ENCODE measurements at regions not wholly inside any gene's neighbourhood (a gene's known extent, or its start where the extent isn't known, plus 50 kb on each side); places are given as distances from the start of the nearest gene placed in this dataset.
"Not testable (repeated sequence)": the region's sequence is repeated elsewhere in the genome, so short reads cannot be mapped to it uniquely, and the experiment has no call there.

DNA sequence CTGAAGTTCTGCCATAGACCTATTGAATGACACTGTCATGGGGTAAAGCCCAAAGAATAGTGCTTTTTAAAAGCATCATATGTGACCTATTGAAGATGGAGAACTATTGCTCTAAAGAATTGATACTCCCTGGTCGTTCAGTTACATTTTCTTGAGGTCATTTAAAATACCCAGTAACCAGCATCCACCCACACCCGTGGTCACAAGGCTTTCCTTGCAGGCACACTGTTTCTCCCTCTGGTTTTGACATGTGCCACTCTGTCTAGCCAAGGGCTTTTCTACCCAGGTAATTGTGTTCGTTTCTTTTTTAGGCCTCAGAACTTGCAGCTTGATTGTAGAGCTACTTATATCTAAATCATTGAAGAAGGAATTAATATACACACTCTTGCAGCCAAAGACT is 68.3 kb upstream of the LYZL2 start:
- no peak for DNase-seq (ENCODE audit: low read depth)

DNA sequence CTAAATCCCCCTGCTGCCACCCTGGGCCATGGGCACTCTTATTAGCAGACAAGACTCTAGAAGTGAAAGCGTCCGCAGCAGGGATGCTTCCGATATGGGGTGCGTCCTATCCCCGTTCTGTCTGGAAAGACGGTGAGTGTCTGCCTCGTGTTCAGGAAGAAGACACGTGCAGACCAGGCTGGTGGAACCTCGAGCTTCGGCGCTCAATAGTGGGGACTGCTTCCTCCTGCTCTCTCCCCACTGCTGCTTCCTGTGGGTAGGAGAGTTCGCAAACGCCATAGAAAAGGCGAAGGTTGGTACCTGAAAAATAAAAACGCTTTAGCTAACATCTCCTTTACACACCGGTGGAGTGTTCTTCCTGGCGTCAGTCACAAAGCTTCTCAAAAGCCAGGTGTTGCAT is 67.7 kb upstream of the LYZL2 start:
- DNase-seq (ENCODE audit: low read depth), result not testable (repeated sequence)

DNA sequence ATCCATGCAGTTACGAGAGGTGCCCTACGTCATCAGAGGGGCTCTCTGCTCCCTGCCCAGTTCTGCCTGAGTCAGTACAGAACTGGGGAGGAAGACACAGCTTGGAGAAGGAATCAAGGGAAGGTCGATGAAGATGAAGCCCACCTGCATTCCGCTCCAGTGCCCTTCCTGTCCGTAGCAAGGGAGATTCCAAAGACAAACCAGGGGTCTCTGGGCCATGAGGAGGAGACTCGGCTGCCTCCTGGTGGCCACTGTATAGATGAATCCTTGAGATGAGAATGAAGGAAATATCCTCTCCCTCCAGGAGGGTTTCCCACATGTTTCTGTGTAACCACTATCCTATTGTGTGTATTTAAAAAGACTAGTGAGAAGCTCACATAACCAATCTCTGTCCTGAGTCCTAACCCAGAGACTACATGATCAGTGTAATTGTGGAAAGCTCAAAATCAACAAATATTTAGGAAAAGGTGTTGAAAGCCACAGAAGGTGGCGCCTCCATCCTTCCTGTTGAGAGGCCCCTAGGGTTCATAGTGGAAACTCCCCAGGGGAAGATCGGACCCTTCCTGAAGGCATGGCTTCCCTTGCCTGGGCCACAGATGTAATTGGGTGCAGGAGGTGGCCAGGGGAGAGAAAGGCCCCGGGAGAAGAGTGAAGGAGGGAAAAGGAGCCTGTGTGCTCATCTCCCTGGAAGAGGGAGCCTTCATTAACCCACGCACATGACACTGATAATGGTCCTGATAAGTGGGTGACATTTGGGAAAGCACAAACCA is 67.0 kb upstream of the LYZL2 start:
- not testable (repeated sequence) for DNase-seq (ENCODE audit: low read depth)

DNA sequence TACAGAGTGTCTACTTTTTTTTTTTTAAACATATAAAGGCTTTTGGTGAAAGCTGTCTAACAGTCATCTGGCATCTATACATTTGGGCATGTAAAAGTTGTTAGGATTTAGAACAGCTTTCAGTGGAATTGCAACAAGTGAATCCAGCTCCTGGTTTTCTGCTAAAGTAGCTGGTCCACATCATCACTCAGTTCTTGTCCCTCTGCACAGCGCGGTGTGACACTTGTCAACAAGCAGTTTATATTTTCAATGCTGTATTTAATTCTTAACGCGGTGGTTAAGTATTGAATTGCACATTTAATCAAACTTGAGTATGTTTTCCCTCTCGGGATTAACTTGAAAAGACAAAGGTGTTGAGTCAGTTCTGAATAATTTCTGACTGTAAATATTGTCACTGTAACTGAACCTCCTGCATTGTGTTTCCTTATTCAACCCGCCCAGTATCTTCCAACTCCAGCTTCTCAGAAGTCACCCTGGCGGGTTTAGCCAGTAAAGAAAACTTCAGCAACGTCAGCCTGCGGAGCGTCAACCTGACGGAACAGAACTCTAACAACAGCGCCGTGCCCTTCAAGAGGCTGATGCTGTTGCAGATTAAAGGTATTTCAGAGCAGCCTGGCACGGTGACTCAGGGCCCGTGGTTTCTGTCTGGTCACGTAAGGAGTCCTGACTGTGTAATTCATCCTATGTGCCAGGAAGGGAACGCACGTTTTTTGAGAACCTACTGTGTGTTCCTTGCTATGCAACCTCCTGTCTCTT is 66.1 kb upstream of the LYZL2 start:
- peak; percentile 62 for DNase-seq (ENCODE audit: low read depth)

DNA sequence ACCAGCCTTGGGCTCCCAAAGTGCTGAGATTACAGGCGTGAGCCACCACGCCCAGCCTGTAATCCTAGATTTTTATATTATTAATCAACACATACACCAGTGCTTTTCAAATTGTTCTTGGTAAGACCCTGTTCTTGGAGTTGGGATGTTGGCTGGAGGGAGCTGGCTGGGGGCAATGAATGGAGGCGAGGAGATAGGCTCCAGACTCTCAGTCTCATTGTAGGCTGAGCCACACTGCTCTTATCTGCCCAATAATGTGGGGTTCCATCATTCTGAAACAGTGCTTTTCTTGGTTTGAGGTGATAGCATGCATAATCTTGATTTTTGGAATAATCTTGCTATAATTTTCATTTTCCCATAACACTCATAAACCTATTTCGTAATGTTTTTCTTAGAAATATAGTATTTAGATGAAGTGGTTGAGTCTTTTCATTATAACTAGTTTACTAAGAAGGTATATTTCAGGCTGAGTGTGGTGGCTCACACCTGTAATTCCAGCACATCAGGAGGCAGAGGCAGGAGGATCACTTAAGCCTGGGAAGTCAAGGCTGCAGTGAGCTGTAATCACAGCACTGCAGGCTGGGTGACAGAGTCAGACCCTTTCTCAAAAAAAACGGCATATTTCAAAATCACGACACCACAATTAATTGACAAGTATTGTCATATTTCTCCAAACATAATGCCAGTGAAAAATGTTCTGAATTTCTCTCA is 65.1 kb upstream of the LYZL2 start:
- no peak for DNase-seq (ENCODE audit: low read depth)

DNA sequence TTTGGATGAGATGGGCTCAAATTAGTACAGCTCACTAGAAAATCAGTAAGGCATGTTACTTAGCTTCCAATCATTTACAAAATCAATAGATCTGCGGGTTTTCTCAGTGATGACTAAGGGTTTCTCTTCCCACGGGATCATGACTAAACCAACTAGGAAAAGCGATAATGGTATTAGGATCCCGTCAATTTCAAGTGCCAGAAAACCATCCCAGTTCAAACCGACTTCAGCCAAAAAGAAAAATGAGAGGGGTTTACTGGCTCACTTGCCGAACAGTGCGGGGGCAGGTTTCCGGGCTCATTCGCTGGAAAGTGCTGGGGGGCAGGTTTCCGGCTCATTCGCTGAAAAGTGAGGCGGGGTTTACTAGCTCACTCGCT is 62.1 kb upstream of the LYZL2 start:
- no peak for DNase-seq (ENCODE audit: low read depth)

DNA sequence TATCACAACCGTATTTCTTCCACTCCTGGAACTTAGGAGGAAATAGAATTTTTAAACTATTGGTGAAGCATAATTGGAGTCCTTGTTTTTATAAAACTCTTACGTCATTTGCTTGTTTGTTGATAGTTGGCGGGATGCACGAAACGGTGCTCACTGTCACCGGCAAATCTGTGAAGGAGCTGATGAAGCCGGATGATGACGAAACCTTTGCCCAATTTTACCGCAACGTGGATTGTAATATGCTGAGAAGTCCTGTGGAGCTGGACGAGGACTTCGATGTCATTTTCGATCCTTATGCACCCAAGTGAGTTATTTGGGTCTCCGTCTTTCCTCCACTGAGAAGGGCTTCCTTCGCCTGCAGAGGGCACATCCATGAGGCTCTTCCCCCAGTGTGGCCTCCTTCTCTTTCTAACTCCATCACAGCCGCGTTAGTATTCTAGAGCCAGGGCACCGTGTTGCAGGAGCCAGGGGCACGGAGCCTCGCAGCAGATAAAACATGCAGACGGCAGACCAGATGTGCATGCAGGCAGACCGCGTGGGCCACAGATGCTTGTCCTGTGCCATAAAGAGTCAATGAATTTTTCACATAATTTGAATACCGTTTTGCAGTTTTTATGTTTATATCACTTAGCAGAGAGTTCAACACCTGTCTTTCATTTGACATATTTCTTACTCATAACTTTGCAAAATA is 61.5 kb upstream of the LYZL2 start:
- not testable (repeated sequence) for DNase-seq (ENCODE audit: low read depth)

DNA sequence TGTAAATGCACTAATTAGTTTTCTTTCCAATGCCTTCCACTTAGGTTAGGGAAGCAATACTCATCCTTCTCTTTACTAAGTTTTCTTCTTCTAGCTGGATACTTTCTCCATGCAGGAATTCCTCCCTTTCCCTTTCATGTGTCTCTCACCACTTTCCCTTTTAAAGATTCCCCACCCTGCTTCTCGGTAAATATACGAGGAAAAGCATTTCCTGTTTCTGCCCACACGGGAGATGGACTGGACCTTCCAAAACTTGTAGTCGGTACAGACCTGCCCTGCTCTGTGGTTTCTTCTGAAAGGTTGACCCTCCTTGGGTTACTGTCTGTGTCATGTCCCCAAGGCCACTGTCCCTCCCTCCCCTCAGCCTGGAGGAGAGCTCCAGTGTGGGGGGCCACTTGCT is 58.9 kb upstream of the LYZL2 start:
- DNase-seq (ENCODE audit: low read depth), result no peak

DNA sequence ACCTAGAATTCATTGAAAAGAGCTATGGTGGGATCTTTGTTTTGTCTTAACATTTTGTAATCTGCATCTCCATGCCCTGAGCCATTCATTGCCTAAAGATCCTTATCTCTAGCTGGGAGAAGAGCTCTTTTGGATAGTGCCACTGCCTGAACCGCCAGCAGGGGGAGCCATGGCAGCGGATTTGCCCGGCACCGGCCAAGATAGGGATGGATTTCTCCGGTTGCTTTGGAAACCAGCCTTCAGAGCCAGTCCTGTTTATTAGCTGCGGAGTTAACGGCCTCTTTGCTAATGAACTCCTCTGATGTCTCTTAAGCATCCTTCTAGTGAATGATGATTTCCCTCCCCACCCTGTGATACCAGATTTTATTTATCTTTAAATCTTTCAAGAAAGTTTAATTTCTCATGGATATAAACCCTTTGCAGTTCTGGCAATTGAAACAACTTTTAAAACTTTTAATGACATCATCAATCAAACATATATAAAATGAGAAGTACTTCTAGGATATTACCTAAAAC is 58.2 kb upstream of the LYZL2 start:
- peak; percentile 71 for DNase-seq (ENCODE audit: low read depth)

DNA sequence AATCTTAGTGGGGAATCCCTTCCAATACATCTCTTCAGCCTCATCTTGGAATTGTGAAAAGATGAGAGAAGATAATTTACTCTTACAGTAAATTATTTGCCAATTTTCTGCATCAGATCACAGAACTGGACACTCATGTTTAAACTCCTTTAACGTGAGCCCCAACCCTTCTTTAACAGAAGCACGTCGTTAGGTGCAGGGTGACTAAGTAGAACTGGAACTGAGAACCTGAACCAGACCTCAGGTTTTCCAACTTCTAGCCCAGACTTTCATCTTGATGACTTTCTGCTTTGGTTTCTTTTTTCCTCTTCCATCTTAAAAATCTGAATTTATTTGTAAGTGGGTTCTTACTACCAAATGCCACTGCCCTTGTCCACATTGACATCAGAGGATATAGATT is 57.2 kb upstream of the LYZL2 start:
- DNase-seq (ENCODE audit: low read depth), result no peak

DNA sequence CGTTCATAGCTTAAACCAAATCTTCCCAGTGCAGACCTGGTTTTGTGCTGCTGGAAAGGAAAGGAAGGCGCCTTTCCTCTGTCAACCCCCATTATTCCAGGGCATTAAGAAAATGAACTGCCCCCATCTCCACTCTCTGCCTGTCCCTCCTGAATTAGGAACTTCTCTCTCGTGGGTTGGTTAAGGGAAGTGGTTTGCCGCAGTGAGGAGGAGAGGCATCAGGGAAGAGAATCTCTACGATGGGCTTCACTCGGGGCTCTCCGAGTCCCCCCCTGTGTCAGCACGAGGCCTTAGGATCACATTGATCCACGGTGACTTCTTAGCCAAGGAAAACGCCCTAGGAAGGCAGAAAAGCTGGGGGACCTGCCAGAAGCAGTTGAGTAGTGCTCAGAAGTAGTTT is 53.9 kb upstream of the LYZL2 start:
- no peak for DNase-seq (ENCODE audit: low read depth)

DNA sequence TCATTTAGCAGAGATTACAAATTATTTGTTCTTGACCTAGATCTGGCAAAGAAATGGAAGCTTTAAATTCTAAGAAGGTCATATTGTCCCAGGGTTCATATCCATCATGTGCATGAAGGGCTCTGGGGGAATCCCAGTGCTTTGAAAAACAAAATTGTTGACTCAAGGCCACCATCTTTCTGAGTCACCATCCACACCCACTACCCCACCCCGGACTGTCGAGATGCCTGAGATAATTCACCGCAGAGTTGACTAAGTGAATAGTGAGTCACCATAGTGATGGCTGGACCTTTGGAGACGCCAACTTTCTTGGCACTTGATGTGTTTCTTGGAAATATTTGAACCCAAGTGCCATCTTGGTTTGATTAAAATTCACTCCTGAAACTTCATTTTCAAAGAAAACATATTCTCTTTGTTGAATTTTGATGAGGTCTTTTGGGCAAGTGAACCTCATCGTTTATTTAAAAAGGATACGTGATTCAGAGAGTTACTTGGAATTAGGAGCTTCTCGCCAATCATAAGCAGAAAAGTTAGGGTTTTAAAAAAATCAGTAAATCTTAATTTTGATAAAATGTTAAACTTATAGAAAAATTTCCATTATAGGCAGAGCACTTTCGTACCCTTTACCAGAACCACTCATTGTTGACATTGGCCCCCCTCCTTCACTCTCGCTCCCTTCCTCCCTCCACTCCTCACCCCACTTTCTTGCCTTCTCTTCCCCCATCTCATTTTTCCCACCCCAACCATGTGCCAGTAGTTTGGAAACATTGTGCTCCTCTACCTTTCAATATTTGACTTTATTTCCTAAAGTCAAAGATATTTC is 53.0 kb upstream of the LYZL2 start:
- DNase-seq (ENCODE audit: low read depth), result peak; percentile 61

DNA sequence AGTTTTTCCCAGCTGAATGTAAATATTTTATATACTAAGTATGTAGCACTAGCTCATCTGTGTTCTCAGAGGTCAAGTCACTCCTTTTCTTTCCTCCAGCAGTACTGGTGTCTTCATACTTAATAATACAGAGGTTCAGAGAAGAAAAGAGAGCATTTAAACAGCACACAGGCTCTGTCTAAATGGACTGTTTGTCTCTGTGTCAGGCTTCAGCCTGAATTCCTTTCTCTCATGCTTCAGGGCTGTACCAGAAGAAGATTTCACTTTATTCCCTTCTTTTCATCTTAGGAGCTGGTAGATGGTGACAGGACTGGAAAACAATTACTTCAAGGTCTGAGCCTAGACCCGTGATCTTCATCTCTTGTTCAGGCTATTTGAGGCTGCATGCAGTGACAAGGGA is 51.4 kb upstream of the LYZL2 start:
- DNase-seq (ENCODE audit: low read depth), result no peak
